ENCODE measurements at regions not wholly inside any gene's neighbourhood (a gene's known extent, or its start where the extent isn't known, plus 50 kb on each side); places are given as distances from the start of the nearest gene placed in this dataset.
"Not testable (repeated sequence)": the region's sequence is repeated elsewhere in the genome, so short reads cannot be mapped to it uniquely, and the experiment has no call there.

GRCh38 chr13:21306300-21307073 lies 130.0 kb downstream of the MRPL57 start:
- TF ChIP-seq, protein P1, sequence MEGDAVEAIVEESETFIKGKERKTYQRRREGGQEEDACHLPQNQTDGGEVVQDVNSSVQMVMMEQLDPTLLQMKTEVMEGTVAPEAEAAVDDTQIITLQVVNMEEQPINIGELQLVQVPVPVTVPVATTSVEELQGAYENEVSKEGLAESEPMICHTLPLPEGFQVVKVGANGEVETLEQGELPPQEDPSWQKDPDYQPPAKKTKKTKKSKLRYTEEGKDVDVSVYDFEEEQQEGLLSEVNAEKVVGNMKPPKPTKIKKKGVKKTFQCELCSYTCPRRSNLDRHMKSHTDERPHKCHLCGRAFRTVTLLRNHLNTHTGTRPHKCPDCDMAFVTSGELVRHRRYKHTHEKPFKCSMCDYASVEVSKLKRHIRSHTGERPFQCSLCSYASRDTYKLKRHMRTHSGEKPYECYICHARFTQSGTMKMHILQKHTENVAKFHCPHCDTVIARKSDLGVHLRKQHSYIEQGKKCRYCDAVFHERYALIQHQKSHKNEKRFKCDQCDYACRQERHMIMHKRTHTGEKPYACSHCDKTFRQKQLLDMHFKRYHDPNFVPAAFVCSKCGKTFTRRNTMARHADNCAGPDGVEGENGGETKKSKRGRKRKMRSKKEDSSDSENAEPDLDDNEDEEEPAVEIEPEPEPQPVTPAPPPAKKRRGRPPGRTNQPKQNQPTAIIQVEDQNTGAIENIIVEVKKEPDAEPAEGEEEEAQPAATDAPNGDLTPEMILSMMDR (IDR thresholded peaks at IDR 0.05): not testable (repeated sequence)
- TF ChIP-seq POLR2A, EP300 (IDR thresholded peaks at IDR 0.05): not testable (repeated sequence)
